Retina (tissue), 1 donor: ENCODE measurements at regions not wholly inside any gene's neighbourhood (a gene's known extent, or its start where the extent isn't known, plus 50 kb on each side); places are given as distances from the start of the nearest gene placed in this dataset.
"Not testable (repeated sequence)": the region's sequence is repeated elsewhere in the genome, so short reads cannot be mapped to it uniquely, and the experiment has no call there.

Experiments used
- DNase-seq: peaks from one replicate; pipeline ENCODE4 v3.0.0-alpha.2; 2016

DNA sequence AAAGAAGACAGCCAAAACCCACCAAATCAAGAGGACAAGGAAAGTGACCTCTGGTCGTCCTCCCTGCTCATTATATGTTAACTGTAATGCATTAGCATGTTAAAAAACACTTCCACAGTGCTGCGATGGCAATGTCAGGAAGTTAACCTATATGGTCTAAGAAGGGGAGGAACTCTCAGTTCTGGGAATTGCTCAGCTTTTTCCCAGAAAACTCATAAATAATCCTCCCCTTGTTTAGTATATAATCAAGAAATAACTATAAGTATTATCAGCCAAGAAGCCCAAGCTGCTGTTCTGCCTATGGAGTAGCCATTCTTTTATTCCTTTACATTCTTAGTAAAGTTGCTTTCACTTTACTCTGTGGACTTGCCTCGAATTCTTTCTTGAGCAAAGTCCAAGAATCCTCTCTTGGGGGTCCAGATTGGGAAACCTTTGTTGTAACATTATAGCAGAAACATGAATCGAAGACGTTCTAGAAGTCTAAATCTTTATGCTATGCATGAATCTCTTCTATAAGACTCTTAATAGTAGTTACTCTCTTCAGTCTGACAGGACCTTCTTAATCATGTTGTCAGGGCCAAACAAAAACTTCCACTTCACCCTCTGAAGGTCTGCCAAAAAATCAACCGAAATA, 110.0 kb upstream of the VANGL1 start:
- DNase-seq, result no peak

- DNase-seq, result no peak
Observed at GRCh38 chr1:115530407-115530806, 111.4 kb upstream of the VANGL1 start.

- DNase-seq, result no peak
Observed at GRCh38 chr1:115529216-115529897, 112.4 kb upstream of the VANGL1 start.

- not testable (repeated sequence) for DNase-seq
Observed at GRCh38 chr1:115528336-115528735, 113.4 kb upstream of the VANGL1 start.

DNA sequence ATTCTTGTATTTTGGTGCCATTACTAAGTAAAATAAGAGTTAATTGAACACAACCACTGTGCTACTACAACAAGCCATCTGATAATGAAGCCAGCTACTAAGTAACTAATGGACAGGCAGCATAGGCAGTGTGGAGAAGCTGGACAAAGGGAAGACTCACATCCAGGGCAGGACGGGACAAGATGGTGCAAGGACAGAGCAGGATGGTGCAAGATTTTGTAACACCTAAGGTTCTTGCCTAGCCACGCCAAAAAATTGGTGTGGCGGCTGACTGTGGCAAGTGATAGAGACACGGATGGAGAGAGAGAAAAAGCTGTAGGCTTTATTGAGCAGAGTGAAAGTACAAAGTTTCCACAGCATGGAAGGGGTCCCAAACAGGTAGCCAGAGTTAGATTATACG, 114.0 kb upstream of the VANGL1 start:
- DNase-seq, result no peak

GRCh38 chr1:115526900-115527299, 114.9 kb upstream of the VANGL1 start:
- no peak for DNase-seq

DNA sequence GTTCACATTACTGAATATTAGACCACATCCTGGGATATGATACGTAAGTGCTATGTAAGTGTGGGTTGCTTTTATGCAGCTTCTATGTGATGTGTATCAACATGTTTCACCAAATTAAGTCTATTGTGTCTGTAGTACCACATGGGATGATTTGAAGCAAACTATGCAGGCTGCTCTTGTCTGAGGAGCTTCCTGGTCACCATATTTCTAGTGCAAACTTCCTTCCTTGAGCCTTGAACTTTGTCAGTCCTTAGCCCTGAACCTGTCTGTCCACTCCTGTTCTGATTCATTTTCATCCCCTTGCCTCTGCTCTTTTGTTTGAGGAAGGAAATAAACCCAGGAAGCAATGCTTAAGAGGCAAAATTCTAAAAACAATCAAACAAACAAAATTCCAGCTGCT, 117.5 kb upstream of the VANGL1 start:
- no peak for DNase-seq

GRCh38 chr1:115522386-115522785, 119.4 kb upstream of the VANGL1 start:
- no peak for DNase-seq

GRCh38 chr1:115515270-115515669, 126.5 kb upstream of the VANGL1 start:
- DNase-seq, result no peak

DNA sequence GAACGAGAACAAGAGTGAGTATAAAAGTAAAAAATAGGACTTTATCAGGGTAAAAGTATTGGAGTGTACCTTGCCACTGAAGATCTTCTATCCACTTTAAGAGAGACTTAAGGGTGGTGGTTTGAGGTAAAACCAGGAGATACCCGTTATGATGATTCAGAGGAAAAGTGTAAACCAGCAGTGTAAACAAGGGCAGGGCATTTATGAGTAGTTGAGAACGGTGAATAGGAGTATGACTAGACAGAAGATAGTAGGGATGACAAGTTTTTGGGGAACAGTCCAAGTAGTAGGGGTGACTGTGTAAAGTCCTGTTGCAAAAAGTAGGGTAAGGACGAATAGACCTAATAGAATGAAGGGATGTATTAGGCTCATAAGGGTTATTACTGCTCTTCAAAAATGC, 131.5 kb upstream of the VANGL1 start:
- DNase-seq, result not testable (repeated sequence)

- no peak for DNase-seq
Observed at GRCh38 chr1:115507901-115508300, 133.9 kb upstream of the VANGL1 start.

GRCh38 chr1:115506924-115507589, 134.7 kb upstream of the VANGL1 start:
- peak; percentile 36 for DNase-seq

GRCh38 chr1:115506518-115506917, 135.3 kb upstream of the VANGL1 start:
- DNase-seq, result no peak

DNA sequence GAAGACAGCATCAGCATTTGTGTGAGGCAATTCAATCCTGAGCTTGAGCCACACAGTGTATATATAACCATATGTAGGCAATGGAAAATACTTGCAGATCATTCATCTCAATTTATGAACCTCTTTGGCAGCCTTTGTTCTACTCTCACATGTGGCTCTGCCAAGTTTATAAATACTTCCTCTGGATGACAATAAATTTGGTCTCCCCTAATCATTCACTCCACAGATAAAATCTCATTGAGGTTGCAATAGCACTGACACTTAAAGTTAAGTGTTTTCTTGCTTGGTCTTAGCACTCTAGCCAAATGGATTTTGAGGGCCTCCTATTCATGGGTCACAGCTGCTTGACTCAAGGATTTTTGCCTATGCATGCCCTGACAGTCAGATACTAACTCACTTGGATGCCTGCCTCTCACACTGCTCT, 136.6 kb upstream of the VANGL1 start:
- no peak for DNase-seq

DNA sequence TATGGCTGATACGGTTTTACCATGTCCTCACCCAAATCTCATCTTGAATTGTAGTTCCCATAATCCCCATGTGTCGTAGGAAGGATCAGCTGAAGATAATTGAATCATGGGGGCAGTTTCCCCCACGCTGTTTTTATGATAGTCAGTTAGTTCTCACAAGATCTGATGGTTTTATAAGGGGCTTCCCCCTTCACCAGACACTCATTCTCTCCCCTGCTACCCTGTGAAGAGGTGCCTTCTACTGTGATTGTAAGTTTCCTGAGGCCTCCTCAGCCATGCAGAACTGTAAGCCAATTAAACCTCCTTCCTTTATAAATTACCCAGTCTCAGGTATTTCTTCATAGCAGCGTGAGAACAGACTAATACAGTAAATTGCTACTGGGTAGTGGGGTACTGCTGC, 139.6 kb upstream of the VANGL1 start:
- DNase-seq, result not testable (repeated sequence)

GRCh38 chr1:115501476-115501875, 140.3 kb upstream of the VANGL1 start:
- no peak for DNase-seq

- no peak for DNase-seq
Observed at GRCh38 chr1:115499253-115499652, 142.5 kb upstream of the VANGL1 start.

DNA sequence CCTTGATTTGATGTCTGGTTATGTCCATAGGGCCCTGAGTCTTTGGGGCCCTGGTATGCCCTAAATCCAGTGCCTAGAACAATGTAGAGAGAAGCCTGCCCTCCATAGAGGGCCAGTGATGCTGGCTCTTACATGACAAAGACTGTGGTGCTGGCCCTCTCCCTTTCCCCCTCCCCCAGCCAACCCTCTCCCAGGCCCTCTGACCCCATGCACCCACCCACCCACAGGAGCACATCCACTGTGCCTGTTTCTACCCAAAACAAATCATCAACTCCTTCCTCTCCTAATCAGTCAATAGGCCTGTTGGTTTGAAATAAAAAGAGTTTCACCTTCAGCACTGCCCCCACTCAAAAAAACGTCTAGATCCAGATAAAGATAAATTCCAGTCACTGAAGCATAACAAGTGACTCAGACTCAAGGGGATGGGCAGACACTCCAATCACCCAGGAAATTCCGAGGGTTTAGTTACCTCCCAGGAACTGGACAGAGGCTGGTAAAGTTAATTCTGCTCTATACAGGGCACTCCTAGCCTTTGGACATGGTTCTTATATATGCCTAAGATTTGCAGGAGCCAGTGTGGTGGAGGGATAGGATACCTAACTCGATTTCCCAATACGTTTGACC, 144.8 kb upstream of the VANGL1 start:
- no peak for DNase-seq

DNA sequence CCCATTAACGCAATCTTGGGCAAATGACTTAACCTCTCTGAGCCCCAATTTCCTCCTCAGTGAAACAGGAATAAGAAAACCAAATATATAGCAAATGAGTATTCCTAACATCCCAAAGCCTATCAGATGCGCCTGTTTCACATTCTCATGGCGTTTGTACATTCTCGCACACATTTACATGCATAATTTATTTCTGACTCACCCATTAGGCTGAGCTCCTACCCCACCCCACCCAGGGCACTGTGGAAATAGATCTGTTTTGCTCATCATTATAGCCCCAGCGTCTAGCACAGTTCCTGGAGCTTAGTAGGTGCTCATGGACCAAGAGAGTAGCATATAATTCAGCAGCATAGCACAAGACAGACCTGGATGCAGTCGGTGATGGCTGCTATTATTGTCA, 146.1 kb upstream of the VANGL1 start:
- no peak for DNase-seq

DNA sequence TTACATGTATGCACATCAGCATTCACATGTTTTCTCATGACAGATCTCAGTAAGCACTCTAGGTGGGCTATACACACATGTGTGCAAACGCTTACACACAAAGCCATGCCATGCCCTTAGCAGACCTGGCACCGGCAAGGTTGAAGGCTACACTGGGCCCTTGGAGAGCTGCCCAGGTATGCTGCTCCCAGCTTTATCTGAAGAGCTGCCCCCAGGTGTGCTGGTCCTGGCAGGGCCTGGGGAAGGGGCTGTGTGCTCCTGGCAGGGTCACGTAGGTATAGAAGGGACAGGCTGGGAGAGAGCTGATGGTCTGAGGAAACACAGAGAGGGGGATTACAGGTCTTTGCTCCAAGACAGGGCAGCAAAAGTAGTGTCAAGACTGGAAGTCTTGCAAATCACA, 146.7 kb upstream of the VANGL1 start:
- DNase-seq, result no peak

GRCh38 chr1:115493834-115494233, 147.9 kb upstream of the VANGL1 start:
- no peak for DNase-seq

DNA sequence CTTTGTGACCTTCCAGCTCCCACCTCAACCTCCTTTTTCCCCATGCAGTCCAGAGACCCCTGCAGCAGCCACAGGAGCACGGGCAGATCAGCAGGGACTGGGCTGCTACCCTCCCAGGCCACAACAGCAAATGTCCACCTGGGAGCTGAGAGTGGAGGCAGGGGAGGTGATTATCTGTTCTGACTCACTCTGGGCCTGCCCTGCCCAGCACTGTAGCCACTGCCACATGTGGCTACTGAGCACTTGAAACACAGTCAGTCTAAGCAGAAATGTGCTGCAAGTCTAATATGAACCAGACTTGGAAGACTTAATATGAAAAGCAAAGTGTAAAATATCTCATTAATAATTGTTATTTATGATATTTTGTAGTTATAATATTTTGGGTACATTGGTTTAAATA, 148.9 kb upstream of the VANGL1 start:
- DNase-seq, result no peak

GRCh38 chr1:115492019-115492595, 149.7 kb upstream of the VANGL1 start:
- no peak for DNase-seq
